GM21515 (cell line): ENCODE measurements at regions not wholly inside any gene's neighbourhood (a gene's known extent, or its start where the extent isn't known, plus 50 kb on each side); places are given as distances from the start of the nearest gene placed in this dataset.

Experiments used
- ATAC-seq: cut with Tn5 transposase; IDR thresholded peaks from one replicate; pipeline ENCODE4 v1.9.1; 2021; ENCODE audit not compliant: unreplicated experiment

DNA sequence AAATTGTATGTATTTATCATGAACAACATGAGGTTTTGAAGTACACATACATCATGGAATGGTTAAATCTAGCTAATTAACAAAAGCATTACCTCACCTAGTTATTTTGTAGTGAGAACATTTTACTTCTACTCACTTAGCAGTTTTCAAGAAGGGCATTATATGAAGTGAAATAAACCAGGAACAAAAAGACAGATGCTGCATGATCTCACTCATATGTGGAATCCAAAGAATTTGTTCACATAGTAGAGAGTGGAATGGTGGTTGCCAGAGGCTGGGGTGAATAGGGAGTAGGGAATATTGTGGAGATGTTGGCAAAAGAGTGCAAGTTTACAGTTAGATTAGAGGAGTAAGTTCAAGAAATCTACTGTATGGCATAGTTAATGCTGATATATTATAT, 292.0 kb downstream of the ASXL3 start:
- no peak for ATAC-seq

DNA sequence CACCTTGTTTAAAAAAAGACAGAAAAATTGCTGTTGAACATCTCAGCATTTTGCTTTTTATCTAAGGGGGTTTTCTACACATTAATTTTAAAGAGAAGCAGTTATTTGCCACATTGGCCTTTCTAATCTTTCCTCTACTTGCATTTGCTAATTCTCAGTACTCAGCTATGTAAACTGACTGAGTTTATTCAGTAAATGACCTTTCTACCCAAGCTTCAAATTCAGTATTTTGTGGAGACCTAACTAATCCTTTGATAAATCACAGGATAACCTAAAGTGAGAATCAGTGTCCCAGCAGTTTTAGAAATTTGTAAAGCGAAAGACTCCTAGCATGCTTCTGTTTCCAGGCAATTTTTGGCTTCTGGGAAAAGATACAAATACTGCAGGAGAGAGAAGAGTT, 288.4 kb downstream of the ASXL3 start:
- no peak for ATAC-seq

DNA sequence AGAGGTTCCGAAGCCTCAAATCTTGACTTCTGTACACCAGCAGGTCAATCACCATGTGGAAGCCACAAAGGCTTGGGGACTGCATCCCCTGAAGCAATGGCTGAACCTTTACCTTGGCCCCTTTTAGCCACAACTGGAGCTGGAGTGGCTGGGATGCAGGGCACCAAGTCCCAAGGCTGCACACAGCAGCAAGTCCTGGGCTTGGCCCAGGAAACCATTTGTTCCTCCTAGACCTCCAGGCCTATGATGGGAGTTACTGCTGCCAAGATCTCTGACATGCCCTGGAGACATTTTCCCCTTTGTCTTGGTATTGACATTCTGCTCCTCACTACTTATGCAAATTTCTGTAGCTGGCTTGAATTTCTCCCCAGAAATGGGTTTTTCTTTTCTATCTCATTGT, 285.9 kb downstream of the ASXL3 start:
- ATAC-seq = no peak

DNA sequence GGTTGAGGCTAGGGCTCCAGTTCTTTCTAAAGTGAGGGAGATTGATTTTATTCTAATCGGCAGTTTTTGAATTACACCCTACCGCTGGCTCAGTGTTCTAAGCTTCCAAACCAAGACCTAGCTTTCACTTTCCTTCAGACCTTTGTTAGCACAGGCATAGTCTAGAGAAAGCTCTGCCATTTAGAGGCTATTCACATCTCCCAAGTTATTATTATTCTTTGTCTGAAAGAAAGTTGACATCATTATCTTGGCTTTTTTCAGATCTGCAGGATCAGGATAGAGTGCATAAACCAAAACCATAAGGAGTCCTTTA, 276.8 kb downstream of the ASXL3 start:
- no peak for ATAC-seq

DNA sequence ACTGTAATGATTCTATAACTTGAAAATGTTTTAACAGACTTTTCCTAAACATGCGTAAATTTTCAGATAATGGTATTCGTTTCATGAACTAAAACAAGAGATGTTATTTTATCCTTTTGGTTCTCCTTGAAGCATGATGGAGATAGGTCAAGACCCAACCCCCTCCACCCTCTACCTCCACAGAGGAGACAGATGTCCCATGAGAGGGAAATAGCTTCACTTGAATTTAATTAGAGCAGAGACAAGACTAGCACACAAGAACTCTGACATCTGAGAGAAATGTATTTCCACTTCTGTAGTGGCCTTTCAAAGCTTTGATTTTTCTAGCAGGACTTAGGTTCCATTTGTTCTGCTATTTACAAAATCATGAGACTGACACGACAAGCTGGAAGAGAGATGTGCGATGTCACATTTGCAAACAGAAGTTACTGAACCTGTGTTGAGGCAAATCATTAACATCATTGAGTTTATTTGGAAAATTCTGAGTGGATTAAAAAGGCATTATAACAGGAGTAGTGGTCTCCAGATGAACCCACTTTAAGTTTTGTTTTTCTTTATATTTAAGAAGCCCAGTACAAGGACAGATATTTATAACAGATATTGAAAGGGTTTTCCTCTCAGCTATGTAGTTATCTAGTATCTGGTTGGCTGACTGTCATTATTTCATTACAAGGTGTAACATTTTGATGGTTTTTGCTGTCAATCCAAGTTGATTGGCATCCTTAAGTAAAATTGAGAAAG, 276.2 kb downstream of the ASXL3 start:
- ATAC-seq = no peak

DNA sequence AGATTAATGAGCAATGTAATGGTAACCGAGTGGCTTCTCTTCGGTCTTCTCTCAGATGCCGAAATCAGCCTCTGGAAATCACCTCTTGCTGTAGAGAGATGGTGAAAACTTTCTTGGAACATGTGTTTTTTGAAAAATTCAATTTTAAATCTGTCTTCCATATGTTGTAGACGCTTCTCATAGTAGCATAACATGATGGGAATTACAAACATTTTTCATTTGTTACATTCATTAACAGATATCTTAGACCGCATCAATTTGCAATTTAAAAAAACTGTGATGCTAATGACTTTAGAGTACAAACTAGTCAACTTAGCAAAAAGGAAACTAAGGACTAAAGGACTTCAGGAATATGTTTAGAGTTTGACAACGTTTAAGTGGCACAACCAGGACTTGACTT, 275.2 kb downstream of the ASXL3 start:
- ATAC-seq = no peak

DNA sequence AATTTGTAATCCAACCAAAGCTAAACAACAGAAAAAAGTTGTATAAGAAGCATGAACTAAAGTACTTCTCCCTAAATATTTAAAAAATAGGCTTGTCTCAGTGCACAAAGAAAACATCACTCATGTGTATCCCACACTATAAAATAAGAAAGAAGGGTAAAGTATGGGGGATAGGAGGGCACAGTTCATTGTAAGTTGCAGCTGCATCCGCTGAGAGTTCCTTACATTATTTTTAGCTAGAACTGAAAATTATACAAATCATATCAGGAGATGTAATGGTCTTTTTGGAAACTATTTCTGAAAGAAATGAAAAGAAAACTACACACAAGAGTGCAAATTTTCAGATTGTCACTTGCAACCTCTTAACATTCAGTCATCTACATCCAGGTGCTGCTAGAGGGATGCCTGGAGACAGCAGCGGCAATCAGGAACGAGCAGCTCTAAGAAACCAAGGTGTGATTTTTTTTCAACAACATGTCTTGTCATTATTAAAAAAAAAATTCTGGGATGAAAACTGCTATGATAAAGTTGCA, 273.6 kb downstream of the ASXL3 start:
- ATAC-seq = no peak

GRCh38 chr18:33849731-33850130, 271.7 kb downstream of the ASXL3 start:
- no peak for ATAC-seq

DNA sequence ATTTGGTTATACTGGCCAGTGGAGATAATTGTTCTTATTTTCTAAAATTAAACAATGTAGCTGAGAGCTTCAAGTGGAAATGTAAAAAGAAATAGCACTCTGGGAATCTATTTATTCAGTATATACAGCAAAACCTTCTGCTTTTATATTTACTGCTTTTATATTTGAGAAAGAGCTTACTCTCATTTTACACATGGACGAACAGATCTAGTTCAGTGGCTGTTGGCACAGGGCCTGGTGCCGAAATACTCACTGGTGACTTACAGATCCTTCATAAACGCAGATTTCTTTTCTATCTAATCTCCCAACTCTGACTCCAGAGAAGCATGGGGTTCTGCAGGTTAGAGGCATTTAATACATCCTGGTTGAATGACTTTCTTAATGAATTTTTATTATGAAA, 266.2 kb downstream of the ASXL3 start:
- ATAC-seq = no peak

DNA sequence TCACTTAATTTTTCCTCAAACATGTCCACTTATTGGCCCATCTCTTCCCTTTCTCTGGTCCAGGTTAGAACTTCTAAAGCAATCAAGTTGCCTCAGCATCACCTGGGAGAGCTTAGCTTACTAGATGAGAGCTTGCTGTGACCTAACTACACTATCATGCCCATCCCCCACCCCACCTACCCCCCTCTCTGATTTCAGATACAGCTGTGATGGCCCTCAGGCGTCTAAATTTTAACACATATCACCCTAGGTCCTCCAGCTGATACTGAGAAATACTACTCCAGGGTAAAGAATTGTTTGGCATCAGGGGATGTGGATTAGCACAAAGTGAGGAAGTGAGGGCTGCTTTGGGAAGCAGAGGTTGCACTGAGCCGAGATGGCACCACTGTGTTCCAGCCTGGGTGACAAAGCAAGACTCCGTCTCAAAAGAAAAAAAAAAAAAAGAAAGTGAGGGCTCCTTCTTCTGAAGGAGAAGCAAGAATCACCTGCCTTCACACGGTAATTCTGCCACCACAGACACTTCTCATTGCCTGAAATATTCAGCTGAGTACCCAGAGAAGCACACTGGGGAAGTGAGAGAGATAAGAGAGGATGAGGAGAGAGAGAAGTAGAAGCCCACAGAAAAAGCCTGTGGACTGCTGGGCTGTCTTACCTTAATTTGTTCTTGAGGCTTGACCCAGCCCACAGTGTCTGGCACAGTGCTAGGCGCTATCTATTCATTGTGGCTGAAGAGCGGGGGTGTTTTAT, 263.4 kb downstream of the ASXL3 start:
- no peak for ATAC-seq

GRCh38 chr18:33840212-33840593, 262.2 kb downstream of the ASXL3 start:
- no peak for ATAC-seq

- no peak for ATAC-seq
These were observed 261.6 kb downstream of the ASXL3 start for GRCh38 chr18:33839452-33840211.

DNA sequence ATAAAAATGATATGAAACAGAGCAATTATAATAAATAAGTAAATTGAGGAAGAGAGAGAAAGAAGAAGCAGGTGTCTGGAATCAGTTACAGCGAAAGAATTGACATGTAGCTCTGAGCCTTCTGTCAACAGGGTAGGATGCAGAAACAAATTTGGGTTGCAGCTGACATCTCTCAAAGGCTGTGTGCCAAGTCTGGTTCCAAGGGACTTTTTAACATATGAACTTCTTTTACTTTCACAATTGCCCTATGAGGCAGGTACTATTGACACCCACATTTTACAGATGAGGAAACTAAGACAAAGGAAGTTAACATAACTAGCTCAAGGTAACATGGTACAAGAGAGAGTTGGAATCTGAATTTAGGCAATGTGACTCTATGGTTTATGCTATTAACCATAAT, 260.0 kb downstream of the ASXL3 start:
- no peak for ATAC-seq

DNA sequence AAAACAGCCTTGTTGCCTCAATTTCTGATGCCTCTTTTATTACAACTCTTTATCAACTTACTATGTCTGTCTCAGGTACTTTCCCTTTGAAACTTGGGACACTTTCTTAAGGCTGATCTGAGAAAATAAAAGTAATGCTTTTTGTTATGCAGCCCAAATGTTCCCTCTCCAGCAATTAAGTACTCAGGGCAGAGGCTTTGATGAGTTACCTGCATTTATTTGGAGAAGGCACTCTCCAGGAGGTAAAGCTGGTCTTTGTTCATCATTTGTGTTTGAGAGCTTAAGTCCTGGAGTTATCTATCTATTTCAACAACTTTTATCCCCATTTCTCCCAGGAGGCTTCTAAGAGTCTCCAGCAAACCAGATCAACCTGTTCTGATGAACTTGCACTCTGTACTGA, 259.2 kb downstream of the ASXL3 start:
- ATAC-seq = no peak

GRCh38 chr18:33836564-33836963, 258.5 kb downstream of the ASXL3 start:
- ATAC-seq = no peak

- no peak for ATAC-seq
These were observed 257.4 kb downstream of the ASXL3 start for GRCh38 chr18:33835419-33835818.

DNA sequence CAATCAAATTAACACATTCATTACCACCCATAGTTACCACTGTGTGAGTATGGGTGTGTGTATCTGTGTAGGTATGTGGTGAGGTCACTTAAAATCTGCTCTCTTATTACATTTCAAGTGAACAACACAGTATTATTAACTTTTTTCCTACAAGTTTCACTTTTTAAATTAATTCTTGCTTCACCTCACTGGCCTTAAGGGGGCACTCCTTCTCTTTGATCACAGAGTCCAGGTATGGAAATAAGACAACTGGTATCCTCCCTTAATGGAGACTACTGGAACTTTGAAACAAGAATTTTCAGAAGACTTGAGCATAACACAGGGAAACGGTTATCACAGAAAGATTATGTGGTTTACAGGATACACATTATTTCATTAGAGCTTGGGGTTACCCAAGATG, 255.8 kb downstream of the ASXL3 start:
- ATAC-seq = no peak

GRCh38 chr18:33831424-33831823, 253.4 kb downstream of the ASXL3 start:
- no peak for ATAC-seq

DNA sequence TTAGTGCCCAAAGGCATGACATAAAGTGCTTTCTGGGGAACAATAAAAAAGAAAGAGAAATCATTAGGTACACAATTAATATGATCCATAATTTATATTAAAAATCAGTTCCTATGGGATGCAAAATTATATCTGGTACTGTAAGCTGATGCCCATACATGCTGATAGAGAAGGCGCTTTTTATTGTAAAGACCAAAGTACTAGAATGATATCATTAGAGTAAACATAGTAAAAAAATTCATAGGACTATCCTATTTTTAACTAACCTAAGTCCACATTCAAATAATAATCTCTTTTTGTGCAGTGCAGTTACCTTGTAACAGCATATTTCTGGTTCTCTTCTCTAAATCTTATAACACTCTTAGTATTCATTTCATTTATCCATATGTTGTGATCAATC, 252.2 kb downstream of the ASXL3 start:
- no peak for ATAC-seq

GRCh38 chr18:33828949-33829348, 250.9 kb downstream of the ASXL3 start:
- ATAC-seq = no peak

DNA sequence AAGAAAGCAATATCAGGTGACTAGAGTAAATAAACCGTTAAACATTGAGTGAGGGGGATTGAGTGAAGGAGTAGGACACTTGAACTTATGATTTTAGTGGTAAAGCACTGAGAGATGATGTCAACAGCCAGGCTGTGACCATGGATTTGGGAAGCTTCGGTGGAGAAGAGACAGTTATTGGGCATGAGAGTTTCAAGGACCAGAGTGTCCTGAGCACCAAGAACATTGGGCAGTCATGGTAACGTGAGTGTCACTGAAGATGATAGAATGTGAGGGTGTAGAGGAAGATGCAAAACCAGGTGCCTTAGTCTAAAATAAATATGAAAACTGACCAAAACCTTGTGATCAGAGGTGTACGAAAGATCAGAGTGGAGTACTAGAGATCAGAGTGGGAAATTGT, 248.1 kb downstream of the ASXL3 start:
- ATAC-seq = no peak

DNA sequence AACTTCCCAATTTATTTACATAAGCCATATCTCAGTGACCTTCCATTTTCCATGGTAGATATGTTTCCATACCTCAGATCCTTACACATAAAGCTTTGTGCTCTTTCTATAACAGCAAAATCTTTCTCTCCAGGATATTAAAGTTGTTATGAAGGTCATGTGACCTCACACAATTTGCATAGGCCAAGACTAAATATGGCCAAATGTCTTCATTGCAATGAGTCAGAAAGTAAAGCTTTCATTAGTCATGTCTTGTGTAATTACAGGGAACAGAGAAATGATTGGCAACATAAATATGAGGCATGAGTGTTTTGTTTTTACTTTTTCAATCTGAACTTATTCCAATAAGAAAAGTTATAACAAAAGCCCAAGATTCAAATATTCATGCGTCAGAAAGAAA, 243.5 kb downstream of the ASXL3 start:
- ATAC-seq = no peak
